MV-4-11 (cell line): ENCODE measurements at regions not wholly inside any gene's neighbourhood (a gene's known extent, or its start where the extent isn't known, plus 50 kb on each side); places are given as distances from the start of the nearest gene placed in this dataset.
"Not testable (repeated sequence)": the region's sequence is repeated elsewhere in the genome, so short reads cannot be mapped to it uniquely, and the experiment has no call there.

Experiments
- DNase-seq: peaks from one replicate; lab custom pipeline; 2025; lab: John Stamatoyannopoulos, UW

DNA sequence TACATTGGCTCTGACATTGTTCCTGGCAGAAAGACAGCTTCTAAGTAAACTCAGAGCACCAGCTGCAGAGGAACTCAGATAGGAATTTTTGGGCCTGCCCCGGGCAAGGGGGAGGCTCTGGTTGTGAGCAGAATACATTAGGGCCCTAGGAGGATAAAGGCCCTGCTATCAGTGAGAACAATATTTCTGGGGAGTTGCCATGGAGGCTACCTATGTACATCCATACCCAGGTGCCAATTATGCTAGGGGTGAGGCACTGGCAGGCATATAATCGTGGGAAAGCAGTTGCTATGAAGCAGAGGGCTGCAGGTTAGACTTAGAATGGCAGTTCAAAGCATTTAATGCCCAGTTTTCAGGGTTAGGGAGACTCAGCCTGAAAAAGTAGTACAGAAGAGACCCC, 273.5 kb upstream of the EDA2R start:
- no peak for DNase-seq

DNA sequence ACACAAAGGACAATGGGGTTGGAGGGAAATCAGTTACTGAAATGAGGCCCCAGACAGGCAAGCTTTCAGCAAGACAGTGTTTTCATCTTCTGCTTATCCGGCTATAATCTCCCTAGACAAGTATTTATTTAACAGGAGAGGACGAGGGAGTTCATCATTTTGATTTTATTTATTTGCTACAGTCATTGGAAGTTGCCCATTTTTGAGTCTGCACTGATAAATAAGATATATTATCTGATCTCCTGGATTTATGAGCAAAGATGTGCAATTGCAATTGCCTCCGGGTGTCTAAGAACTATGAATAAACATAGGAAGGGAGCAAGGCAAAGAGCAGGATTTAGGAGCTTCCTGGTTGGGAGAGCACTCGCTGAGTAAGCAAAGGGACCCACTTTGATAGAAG, 263.2 kb upstream of the EDA2R start:
- no peak for DNase-seq

DNA sequence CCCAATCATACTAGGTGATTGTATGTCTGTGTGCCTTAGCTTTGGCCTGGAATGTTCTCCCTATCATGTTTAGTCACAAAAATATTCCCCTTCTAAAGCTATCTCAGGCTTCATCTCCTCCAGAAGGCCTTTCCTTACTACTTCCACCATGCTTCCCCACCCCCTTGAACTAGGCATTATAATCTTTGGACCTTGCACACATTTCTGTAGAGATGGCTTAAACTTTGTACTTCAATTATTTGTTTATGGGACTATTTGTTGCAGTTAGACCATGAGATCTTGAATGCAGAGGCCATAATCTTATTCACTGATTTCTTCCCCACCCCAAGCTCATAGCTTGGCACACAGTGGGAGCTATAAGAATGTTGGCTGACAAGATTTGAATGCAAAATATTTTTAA, 262.0 kb upstream of the EDA2R start:
- DNase-seq: no peak

DNA sequence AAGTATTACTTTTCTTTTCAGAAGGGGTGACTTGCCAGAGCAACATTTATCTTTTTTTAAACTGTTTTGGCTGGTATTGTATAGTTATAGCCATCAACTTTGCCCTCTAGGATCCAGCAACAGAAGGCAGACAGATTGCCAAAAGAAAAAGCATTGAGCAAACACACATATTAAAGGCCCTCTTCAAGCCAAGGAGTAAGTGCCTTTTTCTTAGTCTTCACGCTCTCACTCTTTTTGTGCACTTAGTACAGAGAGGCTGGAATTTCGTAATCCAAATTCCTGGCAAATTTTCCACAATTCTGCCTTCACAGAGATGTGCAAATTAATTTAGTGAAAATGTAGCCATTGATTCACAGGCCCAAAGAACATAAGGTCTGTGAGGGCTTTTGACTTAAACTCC, 253.1 kb upstream of the EDA2R start:
- DNase-seq: no peak

DNA sequence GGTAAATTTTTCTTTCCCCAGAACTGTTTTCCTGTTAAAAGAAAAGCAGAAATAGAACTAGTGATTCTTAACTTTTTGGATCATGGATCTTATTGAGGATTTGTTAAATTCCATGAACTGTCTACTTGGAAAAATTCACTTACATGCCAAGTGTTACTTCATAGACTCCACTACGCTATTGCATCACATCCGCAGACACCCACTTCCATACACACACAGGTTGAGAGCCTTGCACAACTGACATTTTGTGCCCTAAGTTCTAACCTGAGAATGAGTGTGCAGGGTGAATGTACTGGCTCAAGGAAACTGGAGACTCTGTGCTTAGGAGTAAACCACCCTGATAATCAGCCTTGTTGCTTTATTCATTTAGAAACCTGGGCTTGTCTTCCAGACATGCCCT, 250.5 kb upstream of the EDA2R start:
- DNase-seq: no peak

DNA sequence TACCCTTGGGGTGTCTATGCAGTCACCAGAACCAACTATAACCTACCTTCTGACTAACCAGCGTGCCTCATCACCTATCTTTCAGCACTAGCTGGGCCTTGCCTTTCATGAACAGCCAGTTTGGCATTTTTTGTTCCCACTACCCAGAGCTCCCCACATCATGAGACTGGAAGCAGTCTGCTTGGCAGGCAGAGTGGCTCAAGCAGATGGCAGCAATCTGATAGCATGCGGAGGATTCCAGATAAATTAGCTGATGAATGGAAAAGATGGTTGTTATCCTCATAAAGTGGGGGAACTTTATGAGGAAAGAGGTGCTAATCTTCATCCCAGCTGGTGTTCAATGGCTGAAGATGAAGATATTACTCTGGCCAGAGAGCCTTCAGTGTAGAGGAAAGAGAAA, 243.2 kb upstream of the EDA2R start:
- no peak for DNase-seq

DNA sequence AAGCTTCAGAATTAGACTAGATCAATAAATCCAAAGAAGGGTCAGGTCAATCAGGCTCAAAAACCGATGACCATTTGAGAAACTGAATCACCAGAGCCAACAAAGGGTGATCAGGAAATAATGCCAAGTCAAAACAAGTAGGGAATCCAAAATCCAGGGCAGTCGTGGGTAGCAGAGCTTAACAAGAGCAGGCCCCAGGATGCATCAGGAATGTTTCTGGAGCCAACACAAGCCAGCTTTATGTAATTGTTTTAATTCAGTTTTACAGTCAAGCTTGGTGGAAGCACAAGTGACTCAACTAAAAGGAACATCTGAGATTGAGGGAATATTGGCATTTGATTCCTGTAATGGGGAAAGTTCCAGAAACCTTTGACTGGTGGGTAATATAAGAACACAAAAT, 237.9 kb upstream of the EDA2R start:
- DNase-seq: no peak

DNA sequence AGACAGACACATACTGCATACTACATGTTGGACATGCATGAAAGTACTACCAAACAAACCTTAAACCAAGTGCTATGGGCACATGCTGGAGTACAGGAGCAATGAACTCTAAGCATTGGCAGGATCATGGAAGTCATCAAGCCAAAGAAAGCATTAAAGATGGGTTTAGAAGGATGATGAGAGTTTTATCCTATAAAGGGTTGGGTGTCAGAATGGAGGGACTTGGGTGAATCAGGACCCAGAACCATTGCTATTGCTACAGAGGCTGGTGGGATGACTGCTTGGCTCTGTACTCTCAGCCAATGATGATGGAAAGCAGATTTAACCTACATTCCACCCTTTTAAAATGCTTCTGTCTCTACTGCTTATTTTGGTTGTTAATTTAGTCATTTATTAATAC, 233.9 kb upstream of the EDA2R start:
- DNase-seq: no peak

DNA sequence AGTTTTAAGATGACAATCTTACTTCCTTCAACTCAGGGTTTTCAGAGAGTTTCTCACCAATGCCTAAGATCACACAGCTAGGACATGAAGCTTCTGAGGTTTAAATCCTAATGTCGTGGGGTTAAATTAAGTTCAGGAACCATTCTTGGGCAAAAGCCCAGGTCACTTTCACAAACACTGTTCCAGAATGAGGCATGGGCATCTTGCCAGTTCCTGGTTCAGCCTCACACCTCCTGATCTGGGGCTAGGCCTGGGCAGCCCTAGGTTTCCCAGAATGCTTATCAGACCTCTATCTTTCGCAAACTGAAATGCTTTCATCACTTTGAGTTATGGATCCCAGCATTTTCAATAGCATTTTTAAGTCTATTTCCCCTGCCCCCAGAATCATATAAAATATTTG, 224.8 kb upstream of the EDA2R start:
- no peak for DNase-seq

DNA sequence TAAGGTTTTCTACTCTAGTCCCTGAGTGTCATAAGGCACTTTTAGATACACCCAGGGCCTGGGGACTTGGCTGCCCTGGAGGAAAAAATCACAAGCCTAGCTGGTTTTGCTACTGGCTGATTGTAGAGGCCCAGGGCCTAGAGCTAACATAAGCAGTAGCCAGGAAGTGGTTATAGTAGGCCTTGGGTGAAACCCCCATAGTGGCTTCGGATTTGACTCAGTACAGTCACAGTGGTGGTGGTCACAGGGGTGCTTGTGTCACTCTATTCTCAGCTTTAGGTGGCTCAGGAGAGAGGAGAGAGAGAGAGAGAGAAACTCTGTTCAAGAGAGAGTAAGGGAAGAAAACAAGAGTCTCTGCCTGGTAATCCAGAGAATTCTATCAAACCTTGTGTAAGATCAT, 194.5 kb upstream of the EDA2R start:
- DNase-seq: no peak

DNA sequence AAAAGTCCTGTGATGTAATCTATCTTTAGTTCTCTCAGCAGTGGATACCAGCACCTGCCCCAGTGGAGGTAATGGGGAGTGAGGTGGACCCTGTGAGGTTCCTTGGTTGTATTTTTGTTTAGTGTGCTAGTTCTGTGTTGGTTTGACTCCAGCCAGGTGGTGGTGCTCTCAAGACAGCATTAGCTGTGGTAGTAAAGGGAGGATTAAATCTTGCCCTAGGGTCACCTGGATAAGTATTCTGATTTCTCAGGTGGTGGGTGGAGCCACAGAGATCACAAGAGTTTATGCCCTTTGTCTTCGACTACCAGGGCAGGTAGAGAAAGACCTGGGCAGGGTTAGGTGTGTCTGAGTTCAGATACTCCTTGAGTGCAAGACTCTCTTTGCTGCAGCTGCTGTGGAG, 176.3 kb upstream of the EDA2R start:
- DNase-seq: no peak

DNA sequence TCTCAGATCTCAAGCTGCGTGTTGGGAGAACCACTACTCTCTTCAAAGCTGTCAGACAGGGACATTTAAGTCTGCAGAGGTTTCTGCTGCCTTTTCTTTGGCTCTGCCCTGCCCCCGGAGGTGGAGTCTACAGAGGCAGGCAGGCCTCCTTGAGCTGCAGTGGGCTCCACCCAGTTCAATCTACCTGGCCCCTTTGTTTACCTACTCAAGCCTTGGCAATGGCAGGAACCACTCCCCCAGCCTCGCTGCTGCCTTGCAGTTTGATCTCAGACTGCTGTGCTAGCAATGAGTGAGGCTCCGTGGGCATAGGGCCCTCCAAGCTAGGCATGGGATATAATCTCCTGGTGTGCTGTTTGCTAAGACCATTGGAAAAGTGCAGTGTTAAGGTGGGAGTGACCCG, 155.6 kb upstream of the EDA2R start:
- DNase-seq: not testable (repeated sequence)

DNA sequence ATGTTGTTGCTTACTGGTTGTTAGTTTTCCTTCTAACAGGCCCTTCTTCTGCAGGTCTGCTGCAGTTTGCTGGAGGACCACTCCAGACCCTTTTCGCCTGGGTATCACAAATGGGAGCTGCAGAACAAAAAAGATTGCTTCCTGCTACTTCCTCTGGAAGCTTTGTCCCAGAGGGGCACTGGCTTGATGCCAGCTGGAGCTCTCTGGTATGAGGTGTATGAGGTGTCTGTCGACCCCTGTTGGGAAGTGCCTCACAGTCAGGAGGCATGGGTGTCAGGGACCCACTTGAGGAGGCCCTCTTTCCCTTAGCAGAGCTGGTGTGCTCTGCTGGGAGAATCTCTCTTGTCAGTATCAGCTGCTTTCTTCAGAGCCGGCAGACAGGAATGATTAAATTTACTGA, 127.4 kb upstream of the EDA2R start:
- no peak for DNase-seq

DNA sequence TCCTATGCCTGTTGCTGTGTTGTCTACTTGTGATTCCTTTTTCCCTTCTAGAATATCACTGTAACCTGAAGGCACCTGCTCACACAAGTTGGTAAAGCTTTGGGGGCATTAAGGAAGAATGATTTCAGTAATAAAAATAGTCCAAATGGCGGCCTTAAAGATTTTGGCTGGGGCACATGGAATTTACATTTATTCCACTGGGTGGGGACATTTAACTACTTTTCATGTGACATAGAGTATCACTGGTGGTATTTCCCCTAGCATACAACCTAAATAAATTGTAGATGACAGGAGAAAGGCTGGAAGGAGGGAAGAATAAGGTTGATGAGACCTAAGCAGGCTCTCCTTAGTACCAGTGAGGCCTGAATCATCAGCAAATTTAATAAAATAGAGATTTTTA, 121.8 kb upstream of the EDA2R start:
- DNase-seq: no peak

DNA sequence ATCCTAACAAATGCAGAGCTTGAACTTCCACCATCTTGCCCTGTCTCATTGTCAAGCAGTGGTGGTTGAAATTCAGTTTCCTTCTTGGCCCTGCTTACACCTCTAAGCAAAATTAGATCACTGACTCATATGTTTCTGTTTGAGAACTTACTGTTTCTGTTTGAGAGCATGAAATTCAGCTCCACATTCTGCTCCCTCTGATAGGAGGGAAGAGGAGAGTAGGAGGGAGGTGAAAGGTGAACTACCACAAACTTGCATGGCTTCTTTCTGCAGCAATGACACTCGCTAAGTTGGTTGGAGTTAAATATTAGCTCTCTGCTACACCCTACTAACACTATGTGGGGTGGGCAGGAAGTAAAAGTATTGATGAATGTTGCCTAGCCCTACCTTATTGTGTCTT, 117.8 kb upstream of the EDA2R start:
- no peak for DNase-seq

DNA sequence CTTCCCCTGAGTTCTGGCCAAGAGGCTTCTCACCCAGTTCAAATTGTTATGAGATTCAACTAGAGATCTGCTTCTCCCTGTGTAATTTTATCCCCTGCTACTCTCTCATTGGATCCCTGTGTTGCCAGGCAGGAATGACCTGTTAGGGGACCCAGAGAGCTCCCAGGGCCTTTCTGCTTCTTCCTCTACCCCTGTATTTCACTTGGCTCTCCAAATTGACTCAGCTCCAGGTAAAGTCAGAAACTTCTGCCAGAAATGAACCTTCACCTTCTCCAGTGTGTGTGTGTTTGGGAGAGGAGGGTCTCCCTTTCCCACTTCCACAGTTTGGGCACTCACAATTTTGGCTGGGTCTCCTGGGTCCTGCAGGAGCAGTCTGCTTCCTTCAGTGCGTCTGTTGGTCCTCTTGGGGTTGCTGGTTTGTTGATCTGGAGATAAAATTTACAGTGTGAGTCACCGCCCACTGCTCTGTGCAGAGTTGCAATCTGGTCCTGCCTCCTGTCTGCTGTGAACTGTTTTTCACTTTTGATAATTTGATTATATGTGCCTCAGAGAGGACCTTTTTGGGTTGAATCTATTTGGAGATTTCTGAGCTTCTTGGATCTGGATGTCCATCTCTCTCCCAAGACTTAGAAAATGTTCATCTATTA, 112.4 kb upstream of the EDA2R start:
- DNase-seq: no peak

DNA sequence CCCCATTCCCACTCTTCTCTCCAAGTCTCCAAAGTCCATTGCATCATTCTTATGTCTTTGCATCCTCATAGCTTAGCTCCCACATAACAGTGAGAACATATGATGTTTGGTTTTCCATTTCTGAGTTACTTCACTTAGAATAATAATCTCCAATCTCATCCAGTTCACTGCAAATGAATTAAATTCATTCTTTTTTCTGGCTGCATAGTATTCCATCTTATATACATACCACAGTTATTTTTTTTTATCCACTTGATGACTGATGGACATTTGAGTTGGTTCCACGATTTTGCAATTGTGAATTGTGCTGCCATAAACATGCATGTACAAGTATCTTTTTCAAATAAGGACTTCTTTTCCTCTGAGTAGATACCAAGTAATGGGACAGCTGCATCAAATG, 105.6 kb upstream of the EDA2R start:
- not testable (repeated sequence) for DNase-seq

DNA sequence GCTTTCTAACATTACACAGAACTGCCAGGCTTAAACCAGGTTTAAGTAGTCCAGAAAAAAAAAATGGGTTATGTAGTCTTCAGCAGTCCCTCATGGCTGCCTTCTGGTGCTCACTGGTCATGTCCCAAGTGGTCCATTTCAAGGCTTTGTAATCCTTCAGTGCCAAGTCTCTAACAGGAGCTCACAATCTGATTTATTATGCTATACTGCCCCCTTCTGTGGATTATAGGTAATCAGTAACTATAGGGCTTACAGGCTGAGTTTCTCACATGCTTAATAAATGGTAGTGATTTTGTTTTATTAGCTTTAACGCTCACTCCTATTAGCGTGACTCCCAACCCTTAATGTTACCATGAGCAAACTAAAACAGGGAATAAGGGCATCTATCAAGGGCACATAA, 92.5 kb upstream of the EDA2R start:
- DNase-seq: peak; percentile 18

DNA sequence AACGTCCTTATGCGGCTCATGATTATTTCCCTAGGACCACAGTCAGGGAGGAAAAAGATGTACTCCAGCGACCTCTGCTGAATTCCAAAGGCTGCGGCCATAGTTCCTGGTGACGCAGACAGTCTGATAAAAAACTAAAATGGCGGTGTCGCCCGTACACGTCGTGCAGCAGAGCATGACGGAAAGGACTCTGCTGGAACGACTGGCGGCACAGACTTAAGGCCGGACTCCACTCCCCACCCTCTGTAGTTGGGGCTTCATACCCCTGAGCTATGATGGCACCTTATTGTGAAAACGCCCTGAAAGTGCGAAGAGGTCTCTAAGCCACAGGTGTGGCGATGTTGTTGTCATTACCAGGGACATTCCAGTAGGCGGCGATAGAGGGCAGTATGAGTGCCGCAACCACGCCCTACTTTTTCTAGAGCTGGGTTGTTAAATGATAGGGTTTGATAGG, 90.0 kb upstream of the EDA2R start:
- peak; percentile 32 for DNase-seq

DNA sequence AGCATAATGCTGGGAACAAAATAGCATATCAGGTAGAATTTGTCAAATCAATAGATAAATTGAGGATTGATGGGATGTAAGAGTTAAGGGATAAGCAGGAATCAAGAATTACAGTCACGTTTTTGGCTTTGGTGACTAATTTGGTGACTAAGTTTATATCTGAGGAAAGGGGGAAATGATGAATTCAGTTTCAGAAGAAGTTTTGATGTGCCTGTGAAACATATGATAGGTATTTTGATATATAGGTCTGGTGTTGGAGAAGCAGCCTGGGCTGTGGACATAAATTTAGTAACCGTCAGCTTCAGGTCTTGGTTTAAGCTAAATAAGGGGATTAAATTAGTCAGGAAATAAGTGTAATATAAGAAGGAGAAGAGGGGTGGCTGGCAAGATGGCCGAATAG, 79.0 kb upstream of the EDA2R start:
- no peak for DNase-seq

DNA sequence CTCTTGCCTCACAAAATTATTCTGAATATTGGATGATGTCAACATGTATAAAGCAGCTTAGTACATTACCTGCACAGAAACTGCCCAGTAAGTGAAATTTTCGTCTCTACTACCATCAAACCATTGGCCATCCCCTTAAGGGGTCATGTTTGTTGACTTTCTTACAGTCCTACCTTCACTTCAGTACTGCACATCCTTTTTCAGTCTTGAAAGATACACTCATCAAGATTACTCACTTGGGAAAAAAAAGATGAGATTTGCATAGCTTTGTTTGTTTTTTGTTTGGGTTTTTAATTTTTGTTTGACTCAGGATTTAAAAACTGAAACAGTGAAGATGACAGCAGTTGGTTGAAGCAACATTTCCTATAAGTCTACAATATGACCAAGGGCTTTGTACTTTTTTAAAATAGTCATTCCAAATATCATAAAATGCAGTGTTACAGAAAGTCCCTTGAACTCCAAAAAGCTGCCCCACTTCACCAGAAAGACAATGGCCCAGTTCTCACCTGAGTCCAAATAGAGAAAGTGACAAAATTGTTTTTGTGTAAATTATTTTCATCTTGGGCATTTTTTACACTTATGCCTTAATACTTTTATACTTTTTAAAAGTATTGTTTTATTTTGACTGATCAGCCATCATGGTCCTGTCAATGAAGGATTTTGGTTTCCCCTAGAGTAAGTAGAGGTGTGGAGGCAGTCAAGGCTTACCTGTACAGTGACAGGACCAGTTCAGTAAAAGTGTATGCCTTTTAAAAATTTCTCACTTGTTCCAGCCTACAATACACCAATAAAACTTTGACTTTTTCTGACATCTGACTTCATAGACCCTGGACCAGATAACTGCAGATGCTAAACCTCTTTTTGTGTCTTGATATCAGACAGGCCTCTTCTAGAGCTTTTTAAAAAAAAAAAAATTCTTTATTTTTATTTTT, 59.7 kb upstream of the EDA2R start:
- no peak for DNase-seq

DNA sequence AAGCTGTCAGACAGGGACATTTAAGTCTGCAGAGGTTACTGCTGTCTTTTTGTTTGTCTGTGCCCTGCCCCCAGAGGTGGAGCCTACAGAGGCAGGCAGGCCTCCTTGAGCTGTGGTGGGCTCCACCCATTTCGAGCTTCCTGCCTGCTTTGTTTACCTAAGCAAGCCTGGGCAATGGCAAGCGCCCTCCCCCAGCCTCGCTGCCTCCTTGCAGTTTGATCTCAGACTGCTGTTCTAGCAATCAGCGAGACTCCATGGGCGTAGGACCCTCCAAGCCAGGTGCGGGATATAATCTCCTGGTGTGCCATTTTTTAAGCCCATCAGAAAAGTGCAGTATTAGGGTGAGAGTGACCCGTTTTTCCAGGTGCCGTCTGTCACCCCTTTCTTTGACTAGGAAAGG, 53.6 kb upstream of the EDA2R start:
- not testable (repeated sequence) for DNase-seq
